Motor neuron (in vitro differentiated cells): ENCODE measurements at regions not wholly inside any gene's neighbourhood (a gene's known extent, or its start where the extent isn't known, plus 50 kb on each side); places are given as distances from the start of the nearest gene placed in this dataset.

Experiments used
- ATAC-seq, 8 experiments: fragments of 200-7000 bp; cut with Tn5 transposase; replicated peaks in 6 of 8; 2 replicates each; pipeline ENCODE4 v1.8.0; 2021; ENCODE audit warnings: mild to moderate bottlenecking in 8 of 8, moderate library complexity in 8 of 8
- H3K27ac ChIP-seq, 2 donors: fragments of 250-450 bp; sonication (Bioruptor Pico); 2 replicates each; pipeline ENCODE4 v1.9.0; 2021; ENCODE audit warnings: antibody characterized with exemption in 2 of 2, mild to moderate bottlenecking in 2 of 2, moderate library complexity in 1 of 2
- H3K4me1 ChIP-seq, 2 donors: fragments of 250-450 bp; sonication (Bioruptor Pico); replicated peaks in 1 of 2; 2 replicates each; pipeline ENCODE4 v1.6.1; 2021; ENCODE audit warnings: antibody characterized with exemption in 2 of 2, mild to moderate bottlenecking in 2 of 2, moderate library complexity in 1 of 2
- H3K4me3 ChIP-seq, 5 donors: fragments of 250-450 bp; sonication (Bioruptor Pico); 2 replicates each; pipeline ENCODE4 v1.9.0; 2021; ENCODE audit warnings: antibody characterized with exemption in 5 of 5, mild to moderate bottlenecking in 5 of 5, moderate library complexity in 4 of 5
- WGBS, 10 experiments: fragments of 450-650 bp; shearing (Covaris generic); methylation state at CpG; one replicate each; pipeline ENCODE4 v1.0.0; 2022; 5-methylcytosine and 5-hydroxymethylcytosine counted together
- in situ Hi-C, 9 experiments: fragments of 400-800 bp; cut with MboI; loops; one replicate each; pipeline ENCODE4 v1.15.0; 2021; ENCODE audit warnings: low sequenced_read_pairs in 9 of 9, low pct_unique_long_range_greater_than_20kb in 2 of 9; ENCODE audit not compliant: unreplicated experiment in 9 of 9

- Histone ChIP-seq H3K27ac (no peak overlapping the region), H3K4me1 (peaks cover 0 to 17% of the 10 kb centered on the region in 2 donors), H3K4me3 (no peak overlapping the region)
- no peak for ATAC-seq
- in situ Hi-C loops, result no loop called here
- WGBS, 10 experiments, result 72 to 91% (median 83%) methylated on average over 5 of the region's 6 CpGs; no CpG with 5 or more reads in 7 of the 10 experiments
These were observed 91.7 kb upstream of the RASSF8 start for GRCh38 chr12:25866586-25867378.

GRCh38 chr12:25868193-25868592 lies 90.3 kb upstream of the RASSF8 start:
- H3K4me1 ChIP-seq, result peaks cover 0 to 17% of the 10 kb centered on the region in 2 donors
- no peak overlapping the region for H3K27ac ChIP-seq
- ATAC-seq, result no peak
- in situ Hi-C loops, result no loop called here
- H3K4me3 ChIP-seq, result no peak overlapping the region

GRCh38 chr12:25872137-25872536 lies 86.3 kb upstream of the RASSF8 start:
- Histone ChIP-seq H3K4me3 (no peak overlapping the region), H3K27ac (no peak overlapping the region), H3K4me1 (no peaks in the 10 kb centered on the region)
- no peak for ATAC-seq
- in situ Hi-C loops, result no loop called here

GRCh38 chr12:25875661-25876060 lies 82.8 kb upstream of the RASSF8 start:
- Histone ChIP-seq H3K4me3 (no peak overlapping the region), H3K4me1 (no peaks in the 10 kb centered on the region), H3K27ac (no peak overlapping the region)
- 17 to 100% (median 82%) methylated on average over 1 of the region's 1 CpG; no CpG with 5 or more reads in 2 of the 10 experiments for WGBS, 10 experiments
- ATAC-seq, result no peak
- in situ Hi-C loops, result no loop called here

- Histone ChIP-seq H3K4me1 (no peaks in the 10 kb centered on the region), H3K4me3 (no peak overlapping the region), H3K27ac (no peak overlapping the region)
- ATAC-seq, result no peak
- 80 to 100% (median 96%) methylated on average over 1 to 2 of the region's 2 CpGs; no CpG with 5 or more reads in 4 of the 10 experiments for WGBS, 10 experiments
- in situ Hi-C loops, result no loop called here
These were observed 82.0 kb upstream of the RASSF8 start for GRCh38 chr12:25876383-25877045.

GRCh38 chr12:25877446-25877845 lies 81.0 kb upstream of the RASSF8 start:
- Histone ChIP-seq H3K27ac (no peak overlapping the region), H3K4me1 (no peaks in the 10 kb centered on the region), H3K4me3 (no peak overlapping the region)
- no peak for ATAC-seq
- WGBS, 10 experiments, result 40 to 100% (median 95%) methylated on average over 1 of the region's 1 CpG; no CpG with 5 or more reads in 2 of the 10 experiments
- in situ Hi-C loops, result no loop called here

GRCh38 chr12:25882266-25882665 lies 76.2 kb upstream of the RASSF8 start:
- no peak for ATAC-seq
- Histone ChIP-seq H3K4me1 (peaks cover 0 to 2% of the 10 kb centered on the region in 2 donors), H3K4me3 (no peak overlapping the region), H3K27ac (no peak overlapping the region)
- in situ Hi-C loops, result no loop called here
- WGBS, 10 experiments, result 86 to 100% (median 89%) methylated on average over 1 of the region's 1 CpG; no CpG with 5 or more reads in 5 of the 10 experiments

- in situ Hi-C loops, result no loop called here
- H3K27ac ChIP-seq, result no peak overlapping the region
- 15 to 86% (median 67%) methylated on average over 1 to 10 of the region's 10 CpGs; no CpG with 5 or more reads in 1 of the 10 experiments for WGBS, 10 experiments
- H3K4me1 ChIP-seq, result peaks cover 0 to 7% of the 10 kb centered on the region in 2 donors
- H3K4me3 ChIP-seq, result no peak overlapping the region
- ATAC-seq, result peak in 5 of 8 experiments; percentile 15 to 93 (median 87)
These were observed 75.2 kb upstream of the RASSF8 start for GRCh38 chr12:25883026-25883916.

- H3K4me1 ChIP-seq, result peaks cover 0 to 12% of the 10 kb centered on the region in 2 donors
- WGBS, 10 experiments, result 50 to 100% (median 93%) methylated on average over 2 to 8 of the region's 36 CpGs; no CpG with 5 or more reads in 4 of the 10 experiments
- in situ Hi-C loops, result no loop called here
- H3K4me3 ChIP-seq, result no peak overlapping the region
- no peak for ATAC-seq
- no peak overlapping the region for H3K27ac ChIP-seq
These were observed 74.2 kb upstream of the RASSF8 start for GRCh38 chr12:25884024-25884919.

- no peak for ATAC-seq
- Histone ChIP-seq H3K4me1 (peaks cover 0 to 12% of the 10 kb centered on the region in 2 donors), H3K4me3 (no peak overlapping the region), H3K27ac (no peak overlapping the region)
- in situ Hi-C loops, result no loop called here
- WGBS, 10 experiments, result no CpG with 5 or more reads among the region's 9 CpGs
These were observed 73.6 kb upstream of the RASSF8 start for GRCh38 chr12:25884920-25885234.

- H3K27ac ChIP-seq, result no peak overlapping the region
- no peak overlapping the region for H3K4me3 ChIP-seq
- peaks cover 0 to 12% of the 10 kb centered on the region in 2 donors for H3K4me1 ChIP-seq
- in situ Hi-C loops, result no loop called here
- no peak for ATAC-seq
These were observed 72.1 kb upstream of the RASSF8 start for GRCh38 chr12:25886396-25886795.

- Histone ChIP-seq H3K4me3 (no peak overlapping the region), H3K4me1 (peaks cover 0 to 12% of the 10 kb centered on the region in 2 donors), H3K27ac (no peak overlapping the region)
- 14 to 90% (median 42%) methylated on average over 1 to 3 of the region's 3 CpGs; no CpG with 5 or more reads in 1 of the 10 experiments for WGBS, 10 experiments
- ATAC-seq, result no peak
- in situ Hi-C loops, result no loop called here
These were observed 71.1 kb upstream of the RASSF8 start for GRCh38 chr12:25887367-25887766.
